HUES6 (cell line): ENCODE measurements at regions not wholly inside any gene's neighbourhood (a gene's known extent, or its start where the extent isn't known, plus 50 kb on each side); places are given as distances from the start of the nearest gene placed in this dataset.
"Not testable (repeated sequence)": the region's sequence is repeated elsewhere in the genome, so short reads cannot be mapped to it uniquely, and the experiment has no call there.

Experiments
- H3K27ac ChIP-seq: 2 replicates; pipeline ENCODE4 v1.7.0; 2013; ENCODE audit warnings: low read depth, mild to moderate bottlenecking, low read length, inconsistent platforms
- H3K27me3 ChIP-seq: 2 replicates; pipeline ENCODE4 v1.6.1; 2013; ENCODE audit warnings: low read length; ENCODE audit not compliant: control insufficient read depth, insufficient read depth
- H3K36me3 ChIP-seq: 2 replicates; pipeline ENCODE4 v1.6.1; 2013; ENCODE audit warnings: low read length; ENCODE audit not compliant: control insufficient read depth, insufficient read depth
- H3K4me1 ChIP-seq: 2 replicates; pipeline ENCODE4 v1.6.1; 2013; ENCODE audit warnings: low read length; ENCODE audit not compliant: control insufficient read depth, insufficient read depth
- H3K4me3 ChIP-seq: 2 replicates; pipeline ENCODE4 v1.5.1; 2013; ENCODE audit warnings: low read depth, low read length
- H3K9ac ChIP-seq: one replicate; pipeline ENCODE4 v1.6.1; 2013; ENCODE audit warnings: mild to moderate bottlenecking, low read length
- H3K9me3 ChIP-seq: 2 replicates; pipeline ENCODE4 v1.6.1; 2013; ENCODE audit warnings: low read depth, low read length; ENCODE audit not compliant: control insufficient read depth, insufficient read depth

DNA sequence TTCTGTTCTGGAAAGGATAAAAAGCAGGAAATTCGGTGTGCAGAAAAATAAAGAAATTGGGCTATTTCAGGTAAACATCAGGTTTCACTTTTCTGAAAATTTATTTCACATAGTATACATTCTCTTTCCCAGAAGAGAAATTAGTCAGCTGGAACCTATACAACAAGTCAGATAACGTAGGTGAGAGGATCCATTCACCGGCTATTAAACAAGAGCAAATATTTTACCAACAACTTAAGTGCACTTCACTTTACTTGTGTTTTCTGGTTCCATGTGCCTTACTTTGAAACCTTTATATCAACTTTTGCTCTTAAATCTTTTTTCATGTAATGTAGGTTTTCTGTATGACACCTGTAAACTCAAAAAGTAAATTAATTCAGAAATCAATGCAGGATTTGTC lies 839.7 kb downstream of the CDH11 start:
- H3K4me3 ChIP-seq, result no peak overlapping the region
- no peaks in the 10 kb centered on the region for H3K27me3 ChIP-seq
- H3K36me3 ChIP-seq, result no peaks in the 10 kb centered on the region
- H3K4me1 ChIP-seq, result no peaks in the 10 kb centered on the region
- no peaks in the 10 kb centered on the region for H3K9me3 ChIP-seq
- H3K27ac ChIP-seq, result no peak overlapping the region
- H3K9ac ChIP-seq, result no peak overlapping the region

DNA sequence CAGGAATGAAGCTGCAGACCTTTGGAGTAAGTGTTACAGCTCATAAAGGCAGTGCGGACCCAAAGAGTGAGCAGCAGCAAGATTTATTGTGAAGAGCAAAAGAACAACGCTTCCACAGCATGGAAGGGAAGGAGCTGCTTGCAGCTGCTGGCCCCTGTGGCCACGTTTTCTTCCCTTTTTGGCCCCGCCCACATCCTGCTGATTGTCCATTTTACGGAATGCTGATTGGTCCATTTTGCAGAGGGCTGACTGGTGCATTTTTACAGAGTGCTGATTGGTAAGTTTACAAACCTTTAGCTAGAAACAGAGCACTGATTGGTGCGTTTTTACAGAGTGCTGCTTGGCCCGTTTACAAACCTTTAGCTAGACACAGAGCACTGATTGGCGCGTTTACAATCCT lies 841.5 kb downstream of the CDH11 start:
- Histone ChIP-seq H3K4me1 (no peaks in the 10 kb centered on the region), H3K4me3 (no peak overlapping the region), H3K27ac (no peak overlapping the region), H3K9ac (no peak overlapping the region), H3K9me3 (no peaks in the 10 kb centered on the region), H3K36me3 (no peaks in the 10 kb centered on the region), H3K27me3 (no peaks in the 10 kb centered on the region)

DNA sequence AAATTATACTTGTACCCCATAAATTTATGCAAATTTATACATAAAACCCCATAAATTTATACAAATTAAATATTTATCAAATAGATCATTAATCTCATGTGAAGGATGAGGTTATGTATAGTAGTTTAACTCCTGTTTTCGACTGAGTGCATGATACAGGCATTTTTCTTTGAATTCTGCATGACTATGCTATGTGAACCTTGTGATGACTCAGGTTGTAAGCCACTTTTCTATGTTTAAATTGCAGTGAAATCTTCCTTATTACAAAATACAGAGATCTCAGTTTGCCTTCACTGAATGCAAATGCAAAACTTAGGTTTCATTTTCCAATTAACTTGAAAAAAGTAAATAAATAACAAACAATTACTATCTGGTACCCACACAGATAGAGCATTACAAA lies 843.7 kb downstream of the CDH11 start:
- H3K4me3 ChIP-seq, result no peak overlapping the region
- H3K9me3 ChIP-seq, result no peaks in the 10 kb centered on the region
- no peak overlapping the region for H3K9ac ChIP-seq
- H3K36me3 ChIP-seq, result no peaks in the 10 kb centered on the region
- no peaks in the 10 kb centered on the region for H3K4me1 ChIP-seq
- no peak overlapping the region for H3K27ac ChIP-seq
- no peaks in the 10 kb centered on the region for H3K27me3 ChIP-seq

DNA sequence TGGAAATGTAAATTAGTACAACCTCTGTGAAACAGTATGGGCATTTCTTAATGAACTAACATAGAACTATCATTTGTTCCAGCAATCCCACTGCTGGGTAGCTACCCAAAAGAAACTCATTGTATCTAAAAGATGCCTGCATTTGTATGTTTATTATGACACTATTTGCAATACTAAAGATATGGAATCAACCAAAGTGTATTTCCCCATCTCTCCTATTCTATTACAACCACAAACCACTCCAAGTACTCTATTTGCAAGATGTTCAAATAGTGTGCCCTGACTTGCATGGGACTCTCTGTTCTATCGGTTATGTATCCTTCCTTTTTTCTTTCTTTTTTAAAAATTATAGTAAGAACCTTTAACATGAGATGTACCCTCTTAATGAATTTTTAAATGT lies 845.2 kb downstream of the CDH11 start:
- Histone ChIP-seq H3K36me3 (no peaks in the 10 kb centered on the region), H3K4me1 (no peaks in the 10 kb centered on the region), H3K9me3 (no peaks in the 10 kb centered on the region), H3K4me3 (no peak overlapping the region), H3K27ac (no peak overlapping the region), H3K9ac (no peak overlapping the region), H3K27me3 (no peaks in the 10 kb centered on the region)

DNA sequence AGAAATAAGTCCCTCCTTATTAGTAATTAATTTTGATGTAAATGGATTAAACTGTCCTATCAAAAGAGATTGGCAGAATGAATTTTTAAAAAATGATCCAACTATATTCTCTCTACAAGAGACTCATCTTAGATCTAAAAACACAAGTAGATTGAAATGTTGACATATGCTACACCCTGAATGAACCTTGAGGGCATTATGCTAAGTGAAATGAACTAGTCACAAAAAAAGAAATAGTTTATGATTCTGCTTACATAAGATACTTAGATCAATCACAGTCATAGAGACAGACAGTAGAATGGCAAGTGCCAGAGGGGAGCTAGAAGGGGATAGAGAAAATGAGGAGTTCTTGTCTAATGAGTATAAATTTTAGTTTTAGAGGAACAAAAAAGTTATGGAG lies 849.8 kb downstream of the CDH11 start:
- no peaks in the 10 kb centered on the region for H3K27me3 ChIP-seq
- no peaks in the 10 kb centered on the region for H3K9me3 ChIP-seq
- no peak overlapping the region for H3K9ac ChIP-seq
- H3K4me1 ChIP-seq, result no peaks in the 10 kb centered on the region
- H3K4me3 ChIP-seq, result no peak overlapping the region
- no peak overlapping the region for H3K27ac ChIP-seq
- H3K36me3 ChIP-seq, result no peaks in the 10 kb centered on the region

DNA sequence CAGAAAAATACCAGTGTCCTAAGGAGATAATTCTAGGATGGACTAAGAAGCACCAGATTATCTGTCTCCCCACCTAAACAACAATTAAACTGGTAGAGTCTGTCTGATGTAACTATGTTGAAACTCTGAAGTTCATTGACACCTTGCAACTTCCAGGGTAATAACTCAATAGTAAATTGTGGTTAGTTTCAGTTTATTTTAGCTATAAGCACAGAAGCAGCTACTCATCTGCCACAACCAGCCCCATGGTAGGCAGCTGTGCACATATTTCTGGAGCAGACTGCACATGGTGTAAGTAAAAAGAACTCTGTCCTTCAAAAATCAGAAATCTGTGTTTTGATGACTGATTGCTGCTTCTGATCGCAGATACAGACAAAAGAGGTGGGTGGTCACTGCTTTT lies 852.1 kb downstream of the CDH11 start:
- no peaks in the 10 kb centered on the region for H3K36me3 ChIP-seq
- no peak overlapping the region for H3K27ac ChIP-seq
- H3K4me3 ChIP-seq, result no peak overlapping the region
- H3K27me3 ChIP-seq, result no peaks in the 10 kb centered on the region
- H3K4me1 ChIP-seq, result no peaks in the 10 kb centered on the region
- no peaks in the 10 kb centered on the region for H3K9me3 ChIP-seq
- H3K9ac ChIP-seq, result no peak overlapping the region

DNA sequence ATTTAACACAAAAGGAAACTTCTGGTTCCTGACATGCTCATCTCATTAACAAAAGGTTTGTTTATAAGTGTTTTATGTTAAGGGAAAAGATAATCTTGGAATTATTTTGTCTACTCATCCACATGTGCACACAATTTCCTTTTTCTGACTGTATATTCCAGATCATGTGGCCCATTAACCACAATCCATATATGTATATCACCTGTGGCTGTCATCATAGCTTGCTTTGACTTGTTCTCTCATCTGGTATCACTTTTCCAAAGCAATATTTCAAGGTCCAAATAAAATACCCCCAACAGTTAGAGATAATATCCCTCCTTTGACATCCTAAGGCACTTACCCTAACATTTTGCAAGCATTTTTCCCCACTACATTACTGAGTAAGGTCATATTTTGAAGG lies 856.1 kb downstream of the CDH11 start:
- Histone ChIP-seq H3K36me3 (no peaks in the 10 kb centered on the region), H3K9me3 (no peaks in the 10 kb centered on the region), H3K27ac (no peak overlapping the region), H3K4me3 (no peak overlapping the region), H3K4me1 (no peaks in the 10 kb centered on the region), H3K27me3 (no peaks in the 10 kb centered on the region), H3K9ac (no peak overlapping the region)

DNA sequence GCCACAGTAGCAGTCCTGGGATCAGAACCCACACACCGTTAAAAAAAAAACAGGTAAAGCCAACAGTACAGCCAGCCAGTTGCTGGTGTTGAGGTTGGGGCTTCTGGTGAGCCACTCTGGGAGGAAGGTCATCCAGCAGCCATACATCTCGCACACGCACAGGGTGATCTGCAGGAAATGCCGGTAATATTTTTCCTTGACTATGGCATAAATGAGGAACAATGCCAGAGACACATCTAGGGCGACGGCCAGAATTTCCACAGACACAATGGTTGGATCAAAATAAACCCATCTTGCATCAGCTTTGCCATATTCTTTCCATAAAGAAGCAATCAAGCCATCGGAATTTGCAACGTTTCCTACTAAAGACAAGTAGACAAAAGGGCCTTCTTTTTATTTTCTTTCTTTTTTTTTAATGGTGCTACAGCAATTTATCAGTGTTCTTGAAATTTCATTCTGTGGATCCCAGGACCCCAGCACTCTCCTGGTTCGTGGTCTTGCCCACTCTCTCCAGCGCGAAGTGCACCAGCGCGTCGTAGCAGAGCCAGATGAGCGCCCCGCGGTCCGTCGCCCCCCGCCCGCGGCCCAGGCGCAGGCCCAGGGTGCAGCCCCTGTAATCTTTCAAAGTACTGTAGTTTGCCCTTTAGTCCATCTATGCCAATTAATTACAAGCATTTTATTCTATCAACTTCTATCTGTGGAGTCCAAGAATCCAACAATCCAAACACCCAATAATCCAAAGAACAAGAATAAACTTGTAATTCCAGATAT lies 861.0 kb downstream of the CDH11 start:
- not testable (repeated sequence) for H3K27ac ChIP-seq, H3K27me3 ChIP-seq, H3K4me3 ChIP-seq, H3K4me1 ChIP-seq, H3K9ac ChIP-seq, H3K9me3 ChIP-seq, H3K36me3 ChIP-seq

DNA sequence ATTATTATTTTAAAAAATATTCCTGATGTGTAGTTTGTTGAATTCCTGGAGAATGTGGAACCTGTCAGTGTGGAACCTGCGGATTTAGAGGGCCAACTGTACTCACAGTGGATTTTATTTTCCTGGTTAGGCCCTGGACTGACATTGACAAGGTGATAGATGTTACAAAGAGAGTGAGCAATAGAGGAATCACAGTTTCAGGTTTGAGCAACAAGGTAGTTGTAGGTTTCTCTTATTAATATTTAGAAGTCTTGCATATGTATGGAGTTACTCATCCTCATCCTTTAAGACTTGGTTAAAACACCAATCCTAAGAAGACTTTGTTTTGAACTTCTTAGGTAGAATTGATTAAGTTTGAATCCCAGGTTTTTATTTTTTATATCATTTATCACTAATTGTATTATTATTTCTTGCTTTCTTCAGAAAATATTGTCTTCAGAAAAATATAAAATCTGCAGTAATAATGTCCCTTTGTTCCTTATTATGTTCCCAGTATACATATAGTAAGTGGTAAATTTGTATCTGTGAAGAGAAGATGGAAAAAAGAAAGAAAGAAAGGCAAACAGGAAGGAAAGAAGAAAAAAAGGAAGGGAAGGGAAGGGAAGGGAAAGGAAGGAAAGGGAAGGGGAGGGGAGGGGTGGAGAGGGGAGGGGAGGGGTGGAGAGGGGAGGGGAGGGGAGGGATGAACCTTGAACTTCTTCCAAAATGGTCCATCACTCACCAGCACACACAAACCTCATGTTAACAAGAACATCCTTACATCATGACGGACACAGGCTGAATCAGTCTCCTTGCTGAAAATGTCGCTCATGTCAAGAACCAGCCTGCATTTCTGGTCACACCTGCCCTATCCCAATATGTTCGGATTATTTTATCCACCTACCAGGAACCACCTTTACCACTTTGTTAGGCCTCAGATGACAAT lies 867.2 kb downstream of the CDH11 start:
- Histone ChIP-seq H3K4me3 (no peak overlapping the region), H3K9ac (no peak overlapping the region), H3K4me1 (no peaks in the 10 kb centered on the region), H3K36me3 (no peaks in the 10 kb centered on the region), H3K27ac (no peak overlapping the region), H3K9me3 (no peaks in the 10 kb centered on the region), H3K27me3 (no peaks in the 10 kb centered on the region)

DNA sequence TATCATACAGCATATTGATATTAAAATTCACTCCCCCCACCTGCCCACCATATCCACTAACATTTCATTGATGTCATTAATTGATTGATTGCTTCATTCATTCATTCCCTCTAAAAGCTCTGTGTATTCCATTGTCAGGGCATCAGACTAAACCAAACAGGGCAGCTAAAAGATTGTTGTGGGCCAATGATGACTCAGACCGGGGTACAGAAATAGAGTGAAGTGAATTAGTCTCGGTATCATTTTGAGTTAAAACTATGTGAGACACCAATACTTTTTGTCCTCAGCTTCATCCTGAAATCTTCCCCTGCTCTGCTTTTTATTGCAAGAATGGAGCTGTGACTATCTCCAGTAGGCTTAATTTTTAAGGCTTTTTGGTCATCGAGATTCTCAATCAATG lies 868.3 kb downstream of the CDH11 start:
- Histone ChIP-seq H3K27ac (no peak overlapping the region), H3K27me3 (no peaks in the 10 kb centered on the region), H3K36me3 (no peaks in the 10 kb centered on the region), H3K4me3 (no peak overlapping the region), H3K4me1 (no peaks in the 10 kb centered on the region), H3K9ac (no peak overlapping the region), H3K9me3 (no peaks in the 10 kb centered on the region)

DNA sequence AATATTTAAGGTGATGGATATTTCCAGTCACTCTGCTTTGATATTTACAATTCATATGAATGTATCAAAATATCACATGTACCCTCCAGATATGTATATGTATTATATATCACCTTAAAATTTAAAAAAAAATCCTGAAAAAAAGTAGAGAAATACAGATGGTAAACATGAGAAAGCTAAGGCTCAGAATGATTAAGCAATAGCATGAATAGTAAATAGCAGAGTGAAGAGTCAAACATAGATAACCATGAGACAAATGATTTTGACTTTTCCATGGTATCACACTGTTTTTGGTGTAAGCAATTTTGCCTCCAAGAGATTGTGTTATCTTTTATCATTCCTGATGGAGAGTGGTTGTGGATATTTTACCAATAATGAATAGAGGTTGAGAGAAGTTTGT lies 868.8 kb downstream of the CDH11 start:
- H3K27me3 ChIP-seq, result no peaks in the 10 kb centered on the region
- no peaks in the 10 kb centered on the region for H3K4me1 ChIP-seq
- no peak overlapping the region for H3K4me3 ChIP-seq
- H3K27ac ChIP-seq, result no peak overlapping the region
- no peaks in the 10 kb centered on the region for H3K36me3 ChIP-seq
- no peak overlapping the region for H3K9ac ChIP-seq
- H3K9me3 ChIP-seq, result no peaks in the 10 kb centered on the region
